ENCODE measurements at regions not wholly inside any gene's neighbourhood (a gene's known extent, or its start where the extent isn't known, plus 50 kb on each side); places are given as distances from the start of the nearest gene placed in this dataset.
"Not testable (repeated sequence)": the region's sequence is repeated elsewhere in the genome, so short reads cannot be mapped to it uniquely, and the experiment has no call there.

DNA sequence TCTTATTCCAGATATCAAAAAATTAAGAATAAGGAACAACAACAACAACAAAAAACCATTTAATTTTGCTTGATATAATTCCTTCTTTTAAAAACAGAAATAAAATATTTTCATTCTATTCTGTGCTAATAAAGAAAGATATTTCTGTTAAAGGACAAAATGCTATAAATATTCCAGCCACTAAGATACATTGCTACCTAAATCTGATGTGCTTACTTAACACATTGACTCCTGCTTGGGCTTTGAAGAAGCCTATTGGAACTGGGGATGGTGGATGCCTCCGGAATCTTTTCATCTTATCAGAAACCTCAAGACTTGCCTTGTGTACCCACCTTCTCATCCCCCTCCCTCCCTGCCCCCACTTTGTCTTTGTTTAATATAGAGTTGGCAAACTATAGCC, 320.2 kb downstream of the MEX3B start:
- peaks cover 9 to 31% (median 12%) of the 10 kb centered on the region in 3 donors for H3K4me1 ChIP-seq
- intact Hi-C loops (cut with DNase I), result no loop called here
- no peaks in the 10 kb centered on the region for H3K27me3 ChIP-seq
- H3K9me3 ChIP-seq, result no peaks in the 10 kb centered on the region
- 69 to 75% methylated on average over 1 of the region's 1 CpG for WGBS, 2 donors
- DNase-seq, result no peak
- TF ChIP-seq, protein P1, sequence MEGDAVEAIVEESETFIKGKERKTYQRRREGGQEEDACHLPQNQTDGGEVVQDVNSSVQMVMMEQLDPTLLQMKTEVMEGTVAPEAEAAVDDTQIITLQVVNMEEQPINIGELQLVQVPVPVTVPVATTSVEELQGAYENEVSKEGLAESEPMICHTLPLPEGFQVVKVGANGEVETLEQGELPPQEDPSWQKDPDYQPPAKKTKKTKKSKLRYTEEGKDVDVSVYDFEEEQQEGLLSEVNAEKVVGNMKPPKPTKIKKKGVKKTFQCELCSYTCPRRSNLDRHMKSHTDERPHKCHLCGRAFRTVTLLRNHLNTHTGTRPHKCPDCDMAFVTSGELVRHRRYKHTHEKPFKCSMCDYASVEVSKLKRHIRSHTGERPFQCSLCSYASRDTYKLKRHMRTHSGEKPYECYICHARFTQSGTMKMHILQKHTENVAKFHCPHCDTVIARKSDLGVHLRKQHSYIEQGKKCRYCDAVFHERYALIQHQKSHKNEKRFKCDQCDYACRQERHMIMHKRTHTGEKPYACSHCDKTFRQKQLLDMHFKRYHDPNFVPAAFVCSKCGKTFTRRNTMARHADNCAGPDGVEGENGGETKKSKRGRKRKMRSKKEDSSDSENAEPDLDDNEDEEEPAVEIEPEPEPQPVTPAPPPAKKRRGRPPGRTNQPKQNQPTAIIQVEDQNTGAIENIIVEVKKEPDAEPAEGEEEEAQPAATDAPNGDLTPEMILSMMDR (IDR thresholded peaks at IDR 0.05), result no peak
- TF ChIP-seq POLR2A (IDR thresholded peaks at IDR 0.05), result no peak
- no peak overlapping the region for H3K4me3 ChIP-seq
- H3K27ac ChIP-seq, result no peak overlapping the region
- H3K36me3 ChIP-seq, result no peaks in the 10 kb centered on the region

DNA sequence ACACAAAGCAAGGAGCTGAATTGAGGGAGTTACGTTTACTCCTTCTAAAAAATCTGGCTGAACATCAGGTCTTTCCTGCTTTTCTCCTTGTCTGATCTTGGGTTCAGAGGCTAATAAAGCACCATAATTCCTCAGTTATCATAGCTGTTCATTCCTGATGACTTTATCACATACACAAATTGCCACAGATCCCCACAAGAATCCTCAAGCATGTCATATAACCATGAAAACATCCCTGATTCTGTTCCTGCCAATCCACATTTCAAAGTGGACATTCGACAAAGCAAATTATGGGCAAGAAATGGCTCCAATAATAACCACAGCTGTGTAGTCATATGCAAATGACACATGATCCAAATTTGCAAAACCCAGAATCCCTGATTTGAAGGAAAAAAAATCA, 321.3 kb downstream of the MEX3B start:
- DNase-seq, result no peak

DNA sequence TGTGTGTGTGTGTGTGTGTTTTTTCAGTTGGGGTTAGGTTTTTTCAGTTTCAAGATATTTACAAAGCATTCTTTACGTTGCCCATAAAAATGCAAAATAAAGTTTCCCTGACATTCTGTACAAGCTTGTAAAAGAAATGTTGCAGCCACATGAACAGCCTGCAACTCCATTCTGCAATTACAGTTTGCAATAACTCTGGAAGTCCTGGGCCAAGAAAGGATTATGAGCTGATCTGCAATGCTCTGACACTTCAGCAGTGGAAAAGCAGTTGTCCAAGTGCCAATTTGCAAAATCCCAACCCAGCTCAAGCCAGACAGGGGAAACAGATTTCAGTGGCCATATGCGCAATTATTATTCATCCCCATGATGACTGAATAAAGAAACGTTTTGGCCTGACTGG, 322.1 kb downstream of the MEX3B start:
- Histone ChIP-seq H3K9me3 (no peaks in the 10 kb centered on the region), H3K4me3 (no peak overlapping the region), H3K27me3 (no peaks in the 10 kb centered on the region), H3K27ac (peak overlapping the region in 3 of 4 donors; percentile 24 to 77 (median 48)), H3K4me1 (peaks cover 9 to 31% (median 12%) of the 10 kb centered on the region in 3 donors), H3K36me3 (no peaks in the 10 kb centered on the region)
- 33 to 51% methylated on average over 2 to 3 of the region's 3 CpGs for WGBS, 2 donors
- intact Hi-C loops (cut with DNase I), result no loop called here
- TF ChIP-seq POLR2A (IDR thresholded peaks at IDR 0.05), result no peak
- TF ChIP-seq, protein P1 (IDR thresholded peaks at IDR 0.05), result no peak
- no peak for DNase-seq

More for the DNA sequence above, 321.3 kb downstream of the MEX3B start:
- Histone ChIP-seq H3K9me3 (no peaks in the 10 kb centered on the region), H3K27me3 (no peaks in the 10 kb centered on the region), H3K36me3 (no peaks in the 10 kb centered on the region), H3K27ac (peak overlapping the region in 3 of 4 donors; percentile 24 to 77 (median 48)), H3K4me3 (no peak overlapping the region), H3K4me1 (peaks cover 9 to 31% (median 12%) of the 10 kb centered on the region in 3 donors)
- TF ChIP-seq, protein P1 (IDR thresholded peaks at IDR 0.05), result no peak
- no peak for TF ChIP-seq POLR2A (IDR thresholded peaks at IDR 0.05)
- WGBS, 2 donors, result 53 to 60% methylated on average over 2 of the region's 2 CpGs
- intact Hi-C loops (cut with DNase I), result no loop called here

DNA sequence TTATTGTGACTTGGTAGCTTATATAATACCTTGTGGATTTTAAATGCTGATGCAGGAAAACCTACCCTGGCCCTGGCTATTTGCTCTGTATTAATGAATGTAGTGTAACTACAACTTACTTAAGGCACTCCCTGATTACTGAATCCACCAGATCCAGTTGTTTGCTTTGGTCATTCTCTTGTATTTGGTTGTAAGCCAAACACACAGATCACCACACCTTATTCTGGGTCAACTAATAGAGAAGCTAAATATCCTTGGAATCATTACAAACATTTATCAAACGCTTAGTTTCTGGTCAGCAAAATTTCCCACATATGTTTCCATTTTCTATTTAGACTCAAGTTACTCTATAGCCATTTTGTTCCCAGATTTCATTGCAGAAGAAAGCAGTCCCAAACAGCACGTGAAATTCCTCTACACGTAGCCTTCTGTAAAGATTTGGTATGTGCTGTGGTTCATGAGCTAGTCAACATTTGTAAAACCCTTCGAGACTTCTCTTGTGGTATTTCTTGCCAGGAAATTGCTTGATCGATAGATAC, 322.6 kb downstream of the MEX3B start:
- no peak for DNase-seq
- Histone ChIP-seq H3K36me3 (no peaks in the 10 kb centered on the region), H3K9me3 (no peaks in the 10 kb centered on the region), H3K4me3 (no peak overlapping the region), H3K4me1 (peaks cover 9 to 31% (median 12%) of the 10 kb centered on the region in 3 donors), H3K27me3 (no peaks in the 10 kb centered on the region), H3K27ac (peak overlapping the region in 2 of 4 donors; percentile 23 to 77)
- intact Hi-C loops (cut with DNase I), result no loop called here
- TF ChIP-seq POLR2A (IDR thresholded peaks at IDR 0.05), result no peak
- WGBS, 2 donors, result 46 to 51% methylated on average over 5 of the region's 5 CpGs

DNA sequence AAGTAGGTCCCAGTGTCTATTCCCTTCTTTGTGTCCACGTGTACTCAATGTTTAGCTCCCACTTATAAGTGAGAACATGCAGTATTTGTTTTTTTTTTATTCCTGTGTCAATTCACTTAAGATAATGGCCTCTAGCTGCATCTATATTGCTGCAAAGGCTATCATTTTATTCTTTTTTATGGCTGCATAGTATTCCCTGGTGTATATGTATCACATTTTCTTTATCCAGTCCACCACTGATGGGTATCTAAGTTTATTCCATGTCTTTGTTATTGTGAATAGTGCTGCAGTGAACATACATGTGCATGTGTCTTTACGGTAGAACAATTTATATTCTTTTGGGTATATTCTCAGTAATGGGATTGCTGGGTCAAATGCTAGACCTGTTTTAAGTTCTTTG, 329.4 kb downstream of the MEX3B start:
- DNase-seq; H3K4me3 ChIP-seq; H3K9me3 ChIP-seq; H3K27me3 ChIP-seq; H3K36me3 ChIP-seq; intact Hi-C loops (cut with DNase I); H3K27ac ChIP-seq; H3K4me1 ChIP-seq: not testable (repeated sequence)
- 84 to 87% methylated on average over 2 of the region's 2 CpGs for WGBS, 2 donors

DNA sequence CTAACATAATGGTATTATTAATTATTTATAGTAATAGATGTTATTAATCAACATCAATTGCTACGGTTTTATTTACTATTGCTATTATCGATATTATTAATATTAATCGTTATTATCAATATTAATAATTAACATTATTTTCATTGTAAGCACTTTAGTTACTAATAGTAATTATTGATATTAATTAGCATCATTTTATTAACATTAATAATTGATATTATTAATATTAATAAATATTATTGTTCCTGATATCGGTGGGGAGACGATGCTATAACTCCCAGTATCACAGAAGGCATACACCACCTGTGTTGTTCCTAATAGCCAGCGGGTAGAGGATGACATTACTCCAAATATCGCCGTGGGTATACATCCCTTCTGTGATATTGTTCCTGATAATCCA, 335.5 kb downstream of the MEX3B start:
- no peak for TF ChIP-seq POLR2A (IDR thresholded peaks at IDR 0.05)
- TF ChIP-seq, protein P1 (IDR thresholded peaks at IDR 0.05), result no peak
- no peak for DNase-seq

DNA sequence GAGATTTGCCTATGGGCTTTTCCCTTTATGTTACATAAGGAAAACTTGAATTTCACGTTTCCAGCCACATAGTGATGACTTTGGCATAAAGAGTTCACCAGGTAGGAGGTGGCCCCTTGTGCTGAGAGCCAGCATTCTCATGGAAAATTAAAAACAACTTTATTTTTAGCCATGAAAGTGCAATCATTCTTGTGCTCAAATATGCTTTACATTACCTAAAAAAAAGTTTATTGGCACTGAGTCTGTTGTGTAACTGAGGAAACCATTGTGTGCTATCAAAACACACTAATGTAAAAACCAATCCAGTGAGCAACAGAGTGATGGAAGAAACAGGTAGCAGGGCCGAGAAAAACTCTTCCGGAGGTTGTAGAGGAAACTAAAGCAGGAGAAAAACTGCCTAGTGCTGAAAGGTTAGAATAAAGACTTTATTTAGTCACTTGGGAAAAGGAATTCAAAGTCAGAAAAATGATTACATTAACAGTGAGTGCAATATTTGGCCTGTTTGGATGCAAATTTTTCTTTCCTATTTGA, 332.9 kb upstream of the TMC3 start:
- DNase-seq; H3K36me3 ChIP-seq; H3K4me1 ChIP-seq; H3K9me3 ChIP-seq; H3K27me3 ChIP-seq; H3K4me3 ChIP-seq; intact Hi-C loops (cut with DNase I); H3K27ac ChIP-seq: not testable (repeated sequence)
- WGBS, 2 donors, result 29 to 34% methylated on average over 3 of the region's 3 CpGs

More for the DNA sequence above, 335.5 kb downstream of the MEX3B start:
- Histone ChIP-seq H3K36me3 (no peaks in the 10 kb centered on the region), H3K27me3 (no peaks in the 10 kb centered on the region), H3K27ac (no peak overlapping the region), H3K4me1 (peaks cover 0 to 6% (median 0%) of the 10 kb centered on the region in 3 donors), H3K9me3 (no peaks in the 10 kb centered on the region), H3K4me3 (no peak overlapping the region)
- 95% methylated on average over 8 of the region's 8 CpGs for WGBS, 2 donors
- intact Hi-C loops (cut with DNase I), result no loop called here

DNA sequence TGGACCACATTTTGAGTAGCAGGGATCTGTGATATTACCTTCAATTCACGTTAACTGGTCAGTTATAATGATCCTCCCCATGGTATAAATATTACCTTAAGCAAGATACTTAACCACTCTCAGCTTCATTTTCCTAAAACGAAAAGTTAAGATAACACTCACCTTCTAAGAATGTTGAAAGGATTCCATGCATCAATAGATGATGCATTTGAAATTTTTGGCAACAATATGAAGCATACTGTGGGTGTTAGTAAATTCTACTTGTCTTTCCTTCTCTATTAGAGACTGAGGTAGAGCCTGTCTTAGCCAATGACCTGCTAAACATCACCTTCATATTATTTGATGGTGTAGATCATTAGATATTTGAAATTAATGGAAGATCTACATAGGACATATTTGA, 331.7 kb upstream of the TMC3 start:
- H3K27me3 ChIP-seq; H3K9me3 ChIP-seq; H3K27ac ChIP-seq; intact Hi-C loops (cut with DNase I); H3K4me1 ChIP-seq; H3K36me3 ChIP-seq; DNase-seq; H3K4me3 ChIP-seq: not testable (repeated sequence)
- WGBS, 2 donors, result 47 to 68% methylated on average over 2 of the region's 2 CpGs

All from esophagus squamous epithelium (tissue), 5 donors.